H9 (cell line): ENCODE measurements at regions not wholly inside any gene's neighbourhood (a gene's known extent, or its start where the extent isn't known, plus 50 kb on each side); places are given as distances from the start of the nearest gene placed in this dataset.

Experiments
- DNase-seq: peaks from one replicate; pipeline ENCODE4 v3.0.0-alpha.2; 2017
- H2AFZ ChIP-seq: one replicate; pipeline ENCODE4 v1.6.1; 2013; ENCODE audit warnings: mild to moderate bottlenecking, low read length, control low read depth, moderate library complexity
- H2AK5ac ChIP-seq: 2 replicates; pipeline ENCODE4 v1.6.1; 2013; ENCODE audit warnings: low read length, control low read depth, mixed read lengths; ENCODE audit not compliant: insufficient read length
- H2BK120ac ChIP-seq: one replicate; pipeline ENCODE4 v1.6.1; 2013; ENCODE audit warnings: low read depth, mild to moderate bottlenecking, low read length, control low read depth, inconsistent platforms; ENCODE audit not compliant: poor library complexity, severe bottlenecking
- H2BK12ac ChIP-seq: 2 replicates; pipeline ENCODE4 v1.6.1; 2013; ENCODE audit warnings: low read length, control low read depth, mixed read lengths, low read depth; ENCODE audit not compliant: insufficient read length
- H2BK15ac ChIP-seq: 2 replicates; pipeline ENCODE4 v1.6.1; 2013; ENCODE audit warnings: low read depth, low read length, control low read depth
- H2BK20ac ChIP-seq: one replicate; pipeline ENCODE4 v1.6.1; 2013; ENCODE audit warnings: low read depth, mild to moderate bottlenecking, low read length, control low read depth, inconsistent platforms; ENCODE audit not compliant: poor library complexity, severe bottlenecking
- H2BK5ac ChIP-seq: 2 replicates; pipeline ENCODE4 v1.6.1; 2013; ENCODE audit warnings: low read length, control low read depth, mixed read lengths; ENCODE audit not compliant: insufficient read length
- H3K14ac ChIP-seq: 2 replicates; pipeline ENCODE4 v1.6.1; 2013; ENCODE audit warnings: low read length, control low read depth; ENCODE audit not compliant: insufficient read depth
- H3K18ac ChIP-seq: 2 replicates; pipeline ENCODE4 v1.6.1; 2013; ENCODE audit warnings: low read depth, mild to moderate bottlenecking, mixed read lengths, low read length, control low read depth; ENCODE audit not compliant: insufficient read length
- H3K23ac ChIP-seq: 2 replicates; pipeline ENCODE4 v1.6.1; 2013; ENCODE audit warnings: low read length, control low read depth, mixed read lengths, low read depth; ENCODE audit not compliant: insufficient read length
- H3K23me2 ChIP-seq: 2 replicates; pipeline ENCODE4 v1.6.1; 2013; ENCODE audit warnings: low read depth, mild to moderate bottlenecking, mixed read lengths, low read length, control low read depth; ENCODE audit not compliant: insufficient read length, poor library complexity, severe bottlenecking
- H3K27ac ChIP-seq: 2 replicates; pipeline ENCODE4 v1.5.1; 2013; ENCODE audit warnings: low read length, control low read depth, mixed read lengths, low read depth; ENCODE audit not compliant: insufficient read length
- H3K27me3 ChIP-seq: 2 replicates; pipeline ENCODE4 v1.6.1; 2013; ENCODE audit warnings: low read length, control low read depth, inconsistent platforms; ENCODE audit not compliant: insufficient read depth
- H3K4ac ChIP-seq: 2 replicates; pipeline ENCODE4 v1.6.1; 2013; ENCODE audit warnings: low read depth, mild to moderate bottlenecking, control low read depth, inconsistent platforms, low read length, moderate library complexity
- H3K4me1 ChIP-seq: 2 replicates; pipeline ENCODE4 v1.6.1; 2013; ENCODE audit warnings: low read length, control low read depth, inconsistent platforms; ENCODE audit not compliant: insufficient read depth
- H3K4me2 ChIP-seq: 2 replicates; pipeline ENCODE4 v1.6.1; 2013; ENCODE audit warnings: low read length, control low read depth, mixed read lengths; ENCODE audit not compliant: insufficient read length, insufficient read depth
- H3K56ac ChIP-seq: 2 replicates; pipeline ENCODE4 v1.6.1; 2013; ENCODE audit warnings: low read depth, mild to moderate bottlenecking, mixed read lengths, low read length, control low read depth; ENCODE audit not compliant: insufficient read length
- H3K79me1 ChIP-seq: 2 replicates; pipeline ENCODE4 v1.6.1; 2013; ENCODE audit warnings: low read depth, mild to moderate bottlenecking, moderate library complexity, low read length, control low read depth, inconsistent platforms; ENCODE audit not compliant: insufficient read depth, poor library complexity, severe bottlenecking
- H3K79me2 ChIP-seq: 2 replicates; pipeline ENCODE4 v1.6.1; 2013; ENCODE audit warnings: low read length, control low read depth, inconsistent platforms; ENCODE audit not compliant: insufficient read depth
- H3K9ac ChIP-seq: 2 replicates; pipeline ENCODE4 v1.6.1; 2013; ENCODE audit warnings: low read length, control low read depth, mixed read lengths; ENCODE audit not compliant: insufficient read length; ENCODE audit errors: extremely low read depth
- H3K9me3 ChIP-seq: one replicate; pipeline ENCODE4 v1.6.1; 2013; ENCODE audit warnings: low read depth, low read length, inconsistent platforms; ENCODE audit not compliant: control insufficient read depth
- H3T11ph ChIP-seq: one replicate; pipeline ENCODE4 v1.6.1; 2013; ENCODE audit warnings: mild to moderate bottlenecking, low read length, control low read depth, inconsistent platforms
- H4K20me1 ChIP-seq: one replicate; pipeline ENCODE4 v1.6.1; 2013; ENCODE audit not compliant: control insufficient read depth, insufficient read length, insufficient read depth
- H4K5ac ChIP-seq: 2 replicates; pipeline ENCODE4 v1.6.1; 2013; ENCODE audit warnings: low read depth, mild to moderate bottlenecking, mixed read lengths, low read length, control low read depth; ENCODE audit not compliant: insufficient read length
- H4K8ac ChIP-seq: replicated peaks from 2 replicates; pipeline ENCODE4 v1.6.1; 2013; ENCODE audit warnings: low read length, control low read depth, mixed read lengths, low read depth; ENCODE audit not compliant: insufficient read length
- H4K91ac ChIP-seq: 2 replicates; pipeline ENCODE4 v1.6.1; 2013; ENCODE audit warnings: low read depth, mild to moderate bottlenecking, moderate library complexity, mixed read lengths, low read length, control low read depth; ENCODE audit not compliant: insufficient read length
- H3K27ac Mint-ChIP-seq, 3 experiments: 2 replicates in 2 of 3; 3 replicates in 1 of 3; pipeline ENCODE4 v1.8.0; 2020 to 2021; ENCODE audit warnings: mixed read lengths in 3 of 3, mild to moderate bottlenecking in 1 of 3, moderate library complexity in 1 of 3
- H3K27me3 Mint-ChIP-seq: 2 replicates; pipeline ENCODE4 v1.8.0; 2021; ENCODE audit warnings: low read depth, mild to moderate bottlenecking, moderate library complexity, mixed read lengths
- H3K36me3 Mint-ChIP-seq, 3 experiments: 2 replicates in 2 of 3; 3 replicates in 1 of 3; pipeline ENCODE4 v1.8.0; 2020 to 2021; ENCODE audit warnings: low read depth in 3 of 3, mixed read lengths in 3 of 3; ENCODE audit not compliant: insufficient read depth in 1 of 3
- H3K4me1 Mint-ChIP-seq, 2 experiments: 2 replicates each; pipeline ENCODE4 v1.8.0; 2020; ENCODE audit warnings: mixed read lengths in 2 of 2
- H3K4me3 Mint-ChIP-seq, 2 experiments: 2 replicates in 1 of 2; 3 replicates in 1 of 2; pipeline ENCODE4 v1.8.0; 2020 to 2021; ENCODE audit warnings: mild to moderate bottlenecking in 2 of 2, mixed read lengths in 2 of 2, moderate library complexity in 1 of 2
- H3K9me3 Mint-ChIP-seq, 2 experiments: 2 replicates in 1 of 2; 3 replicates in 1 of 2; pipeline ENCODE4 v1.8.0; 2020; ENCODE audit warnings: mild to moderate bottlenecking in 2 of 2, mixed read lengths in 2 of 2, moderate library complexity in 1 of 2
- CTCF ChIP-seq: fragments of 200-600 bp; sonication (generic); conservative IDR thresholded peaks from 3 replicates; pipeline ENCODE4 v1.8.0; 2021; ENCODE audit warnings: antibody characterized with exemption, mild to moderate bottlenecking
- WGBS: extraction: QIAGEN DNeasy Blood & Tissue Kit; methylation state at CpG from one replicate; pipeline ENCODE4 v1.1.7; 2013; ENCODE audit warnings: missing lambda C conversion rate, low lambda C conversion rate, mixed read lengths; ENCODE audit not compliant: insufficient read length; ENCODE audit errors: extremely low coverage; 5-methylcytosine and 5-hydroxymethylcytosine counted together

DNA sequence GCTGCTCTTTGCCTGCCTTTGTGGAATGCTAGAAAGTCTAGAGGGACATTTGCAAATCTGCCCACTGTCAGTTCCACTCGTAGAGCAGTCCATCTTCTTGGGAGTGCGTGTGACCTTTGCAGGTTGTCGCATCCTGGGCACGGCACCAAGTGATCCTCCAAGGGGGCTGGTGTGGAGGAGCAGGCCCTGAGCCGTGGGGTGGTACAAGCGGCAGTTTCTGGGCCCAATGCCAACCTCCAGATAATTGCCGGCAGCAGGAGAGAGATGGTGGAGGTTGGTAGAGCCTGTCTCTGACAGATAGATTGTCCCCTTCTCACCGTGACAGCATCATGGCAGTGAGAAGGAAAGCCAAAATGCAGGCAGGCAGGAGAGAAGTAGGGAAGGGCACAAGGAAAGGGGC, 150.7 kb upstream of the SLC14A2 start:
- Histone ChIP-seq H3K14ac (no peak overlapping the region), H4K8ac (no peak overlapping the region), H2BK120ac (no peak overlapping the region), H2BK15ac (no peak overlapping the region), H2BK12ac (no peak overlapping the region), H3K4ac (no peak overlapping the region), H3K56ac (no peak overlapping the region), H2AFZ (no peak overlapping the region), H3K18ac (no peak overlapping the region), H3K27ac (no peak overlapping the region), H3K23me2 (no peaks in the 10 kb centered on the region), H3K9ac (no peak overlapping the region), H4K5ac (no peak overlapping the region), H3K27me3 (0 out of 2 replicates have a peak, but pooled peaks cover 2% of the 10 kb centered on the region), H2BK5ac (no peak overlapping the region), H3K4me1 (no peaks in the 10 kb centered on the region), H2BK20ac (no peak overlapping the region), H4K20me1 (no peaks in the 10 kb centered on the region), H2AK5ac (no peak overlapping the region), H3T11ph (no peak overlapping the region), H3K9me3 (no peaks in the 10 kb centered on the region), H4K91ac (no peak overlapping the region), H3K79me2 (no peaks in the 10 kb centered on the region), H3K23ac (no peak overlapping the region), H3K4me2 (no peak overlapping the region), H3K79me1 (no peaks in the 10 kb centered on the region)
- H3K27me3 Mint-ChIP-seq, result no peaks in the 10 kb centered on the region
- peaks cover 0 to 3% of the 10 kb centered on the region in 2 experiments; a peak in 1 of 4 replicates for H3K4me1 Mint-ChIP-seq
- TF ChIP-seq CTCF, result no peak
- H3K27ac Mint-ChIP-seq, result no peak overlapping the region
- no peak overlapping the region for H3K4me3 Mint-ChIP-seq
- WGBS, result no CpG with 5 or more reads among the region's 8 CpGs
- H3K9me3 Mint-ChIP-seq, result no peaks in the 10 kb centered on the region
- DNase-seq, result no peak
- H3K36me3 Mint-ChIP-seq, result no peaks in the 10 kb centered on the region
